ENCODE measurements at regions not wholly inside any gene's neighbourhood (a gene's known extent, or its start where the extent isn't known, plus 50 kb on each side); places are given as distances from the start of the nearest gene placed in this dataset.
"Not testable (repeated sequence)": the region's sequence is repeated elsewhere in the genome, so short reads cannot be mapped to it uniquely, and the experiment has no call there.

DNA sequence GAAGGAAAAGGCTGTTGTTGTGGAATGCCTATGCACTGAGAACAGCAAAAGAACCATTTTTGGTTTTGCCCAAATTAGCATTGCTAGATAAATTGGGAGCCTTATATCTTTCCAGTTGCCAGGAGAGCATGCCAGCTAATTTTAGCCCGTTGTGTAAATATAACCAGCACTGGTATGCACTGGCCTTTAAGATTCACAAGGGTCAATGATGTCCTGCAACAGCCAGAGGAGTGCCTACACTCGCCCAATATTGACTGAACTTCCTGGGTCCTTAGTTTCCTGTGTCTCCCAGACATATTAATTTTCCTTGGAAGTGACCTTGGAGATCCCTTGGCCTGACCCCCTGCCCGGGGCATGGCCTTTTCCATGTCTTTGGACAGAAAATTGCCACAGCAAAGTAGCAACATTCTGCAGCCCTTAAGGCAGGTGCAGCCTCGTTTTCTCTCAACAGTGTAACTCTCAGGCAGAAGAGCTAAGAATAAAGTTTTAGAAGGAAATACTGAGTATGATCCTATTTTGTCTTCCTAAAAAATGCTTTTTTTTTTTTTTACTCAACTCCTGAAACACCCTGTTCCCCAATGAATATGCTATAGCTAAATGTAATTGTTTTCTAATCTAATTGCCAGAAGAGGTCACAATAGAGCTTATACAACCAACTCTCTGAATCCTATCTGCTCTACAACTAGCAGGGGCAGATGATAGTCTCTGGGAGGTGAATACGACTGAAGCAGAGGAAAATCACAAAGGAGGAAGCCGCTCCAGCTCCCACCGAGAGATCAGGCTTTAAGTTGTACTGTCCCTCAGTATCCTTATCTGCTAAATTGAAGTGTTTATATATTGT is 131.9 kb upstream of the PCGF5 start:
- peak; percentile 3 for DNase-seq (ENCODE audit: low read depth)

DNA sequence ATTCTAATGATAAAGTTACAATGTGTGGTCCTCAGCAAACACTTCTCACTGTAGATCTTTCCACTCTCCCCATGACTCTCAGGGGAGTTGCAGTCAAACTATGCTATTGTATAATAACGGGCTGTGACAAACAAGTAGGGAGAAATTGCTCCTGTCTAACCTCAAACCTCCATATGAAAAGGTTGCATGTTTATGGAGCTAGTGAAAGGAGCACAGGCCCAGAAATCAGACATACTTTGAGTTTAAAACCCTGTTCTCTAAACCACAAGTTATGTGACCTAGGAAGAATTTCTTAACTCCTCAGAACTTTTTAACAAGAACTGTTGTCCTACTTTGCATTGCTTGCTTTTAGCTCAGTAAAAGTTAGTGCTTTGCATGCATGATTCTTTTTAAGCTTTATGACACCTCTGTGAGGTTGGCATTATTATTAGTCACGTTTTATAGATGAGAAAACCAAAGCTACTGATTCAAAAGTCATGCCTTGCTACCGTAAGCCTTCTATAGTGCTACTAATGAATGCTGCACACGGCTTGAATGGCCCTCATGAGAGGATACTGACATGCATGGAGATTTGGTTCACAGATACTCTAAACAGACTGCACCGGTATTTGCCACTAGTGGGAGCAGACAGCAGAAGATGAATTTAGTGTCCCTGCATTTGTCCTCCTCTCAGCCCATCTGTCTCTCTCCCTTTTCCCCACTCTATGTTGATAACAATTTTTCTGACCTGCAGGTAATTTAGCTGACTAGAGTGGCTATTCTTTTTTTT is 129.5 kb upstream of the PCGF5 start:
- no peak for DNase-seq (ENCODE audit: low read depth)

DNA sequence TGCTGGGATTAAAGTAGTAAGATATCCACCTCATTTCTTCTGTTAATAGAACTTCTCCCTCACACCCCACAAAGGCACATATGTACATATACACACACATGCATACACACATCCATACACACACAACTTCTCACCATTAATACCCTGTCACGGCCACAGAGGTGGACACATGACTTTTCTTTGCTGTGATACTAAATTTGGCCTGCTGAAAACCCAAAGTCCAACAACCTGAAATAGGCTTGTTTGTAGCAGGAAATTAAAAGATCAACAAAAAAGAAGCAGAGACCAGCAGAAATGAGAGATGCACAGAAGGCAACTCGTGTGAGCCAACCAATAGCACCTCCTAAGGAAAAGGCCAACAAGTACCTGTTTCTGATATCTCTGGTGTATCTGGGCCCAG is 128.7 kb upstream of the PCGF5 start:
- no peak for DNase-seq (ENCODE audit: low read depth)

DNA sequence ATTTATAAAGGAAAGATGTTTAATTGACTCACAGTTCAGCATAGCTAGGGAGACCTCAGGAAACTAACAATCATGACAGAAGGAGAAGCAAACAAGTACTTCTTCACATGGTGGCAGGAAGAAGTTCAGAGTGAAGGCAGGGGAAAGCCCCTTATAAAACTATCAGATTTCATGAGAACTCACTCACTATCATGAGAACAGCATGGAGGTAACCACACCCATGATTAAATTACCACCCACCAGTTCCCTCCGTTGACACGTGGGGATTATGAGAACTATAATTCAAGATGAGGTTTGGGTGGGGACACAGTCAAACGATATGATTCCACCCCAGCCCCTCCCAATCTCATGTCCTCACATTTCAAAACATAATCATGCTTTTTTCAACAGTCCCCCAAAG is 124.2 kb upstream of the PCGF5 start:
- no peak for DNase-seq (ENCODE audit: low read depth)

DNA sequence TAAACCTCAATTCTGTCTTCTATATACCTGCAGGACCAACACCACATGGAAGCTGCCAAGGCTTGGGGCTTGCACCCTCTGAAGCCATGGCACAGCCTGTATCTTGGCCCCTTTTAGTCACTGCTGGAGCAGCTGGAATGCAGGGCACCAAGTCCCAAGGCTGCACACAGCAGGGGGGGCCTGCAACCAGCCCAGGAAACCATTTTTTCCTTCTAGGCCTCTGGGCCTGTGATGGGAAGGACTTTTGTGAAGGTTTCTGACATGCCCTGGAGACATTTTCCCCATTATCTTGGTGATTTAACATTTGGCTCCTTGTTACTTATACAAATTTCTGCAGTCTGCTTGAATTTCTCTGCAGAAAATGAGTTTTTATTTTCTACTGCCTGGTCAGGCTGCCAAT is 123.2 kb upstream of the PCGF5 start:
- no peak for DNase-seq (ENCODE audit: low read depth)

DNA sequence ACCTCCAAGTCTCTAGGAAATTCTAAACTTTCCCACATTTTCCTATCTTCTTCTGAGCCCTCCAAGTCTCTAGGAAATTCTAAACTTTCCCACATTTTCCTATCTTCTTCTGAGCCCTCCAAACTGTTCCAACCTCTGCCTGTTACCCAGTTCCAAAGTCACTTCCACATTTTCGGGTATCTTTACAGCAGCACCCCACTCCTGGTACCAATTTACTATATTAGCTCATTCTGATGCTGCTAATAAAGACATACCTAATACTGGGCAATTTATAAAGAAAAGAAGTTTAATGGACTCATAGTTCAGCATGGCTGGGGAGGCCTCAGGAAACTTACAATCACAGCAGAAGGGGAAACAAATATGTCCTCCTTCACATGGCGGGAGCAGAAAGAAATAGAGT is 122.4 kb upstream of the PCGF5 start:
- DNase-seq (ENCODE audit: low read depth) = not testable (repeated sequence)

DNA sequence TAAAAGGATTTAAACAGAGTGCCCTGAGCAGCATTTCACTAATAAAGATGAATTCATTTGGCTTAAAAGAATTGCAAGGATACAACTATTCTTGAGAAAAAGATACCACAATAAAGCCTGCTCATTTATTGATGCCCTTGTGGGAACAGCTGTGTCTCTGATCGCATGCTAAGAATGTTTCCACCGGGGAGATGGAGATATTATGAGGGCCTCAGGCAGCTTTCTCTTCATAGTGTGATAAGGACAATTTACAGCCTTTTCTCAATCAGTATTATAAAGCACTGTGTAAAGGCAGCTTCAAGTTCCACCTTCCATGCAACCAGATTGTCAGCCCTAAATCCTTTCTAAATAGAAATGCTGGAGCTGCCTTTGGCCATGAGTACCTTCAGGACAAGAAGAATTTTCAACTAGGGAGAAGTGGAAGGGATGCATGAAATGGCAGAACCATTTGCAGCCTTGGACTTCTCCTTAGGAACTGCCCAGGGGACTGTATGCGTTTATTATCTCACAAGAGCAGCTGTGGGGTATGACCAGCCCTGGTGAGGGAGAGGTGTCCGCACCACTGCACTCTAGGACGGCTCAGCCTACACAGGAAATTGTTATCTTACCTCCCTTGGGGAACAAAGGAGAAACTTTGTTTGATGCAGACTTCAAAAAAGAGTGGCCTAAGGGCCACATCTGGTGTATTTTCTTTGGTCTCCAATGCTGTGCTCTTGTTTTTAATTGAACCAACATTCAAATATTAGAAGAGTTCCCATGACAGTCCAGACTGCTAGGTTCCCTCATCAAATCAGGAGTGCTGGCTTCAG is 116.9 kb upstream of the PCGF5 start:
- DNase-seq (ENCODE audit: low read depth) = no peak

DNA sequence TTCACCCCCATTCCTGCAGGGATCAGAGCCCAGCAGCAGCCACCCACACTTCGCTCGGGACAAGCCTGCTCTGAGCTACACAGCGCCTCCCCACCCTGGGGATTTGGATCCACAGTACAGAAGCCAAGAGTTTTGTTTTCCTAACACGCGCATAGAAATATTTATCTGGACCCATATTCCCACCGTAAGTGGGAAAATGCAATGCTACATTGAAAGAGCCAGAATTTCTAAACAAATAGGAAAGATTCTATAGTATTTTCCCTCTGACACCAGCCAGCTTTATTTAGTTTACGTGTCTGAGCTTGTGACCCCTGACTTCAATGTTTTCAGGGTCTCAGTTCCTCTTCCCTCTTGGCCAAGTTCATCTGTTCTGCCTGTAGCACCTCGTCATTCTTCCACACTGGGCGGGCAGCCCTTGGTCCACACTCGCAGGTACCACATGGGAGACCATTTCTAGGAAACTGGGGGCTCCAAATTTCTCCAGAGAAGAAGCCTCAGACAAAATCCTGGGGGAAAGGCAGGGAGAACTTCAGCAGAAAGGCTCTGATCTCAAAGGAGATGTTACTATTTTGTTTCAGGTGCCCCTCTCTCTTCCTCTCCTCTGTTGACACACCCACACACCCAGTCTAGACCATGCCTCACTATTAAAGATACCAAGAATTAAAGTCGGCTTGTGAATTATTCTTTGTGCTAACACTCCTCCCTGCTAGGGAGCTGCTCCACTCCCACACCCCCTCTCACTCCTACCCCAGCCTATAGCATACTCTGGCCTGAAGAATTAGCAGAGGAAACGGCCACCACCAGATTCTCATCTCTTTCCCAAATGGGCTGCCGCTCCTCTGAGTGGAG is 116.0 kb upstream of the PCGF5 start:
- DNase-seq (ENCODE audit: low read depth) = no peak

DNA sequence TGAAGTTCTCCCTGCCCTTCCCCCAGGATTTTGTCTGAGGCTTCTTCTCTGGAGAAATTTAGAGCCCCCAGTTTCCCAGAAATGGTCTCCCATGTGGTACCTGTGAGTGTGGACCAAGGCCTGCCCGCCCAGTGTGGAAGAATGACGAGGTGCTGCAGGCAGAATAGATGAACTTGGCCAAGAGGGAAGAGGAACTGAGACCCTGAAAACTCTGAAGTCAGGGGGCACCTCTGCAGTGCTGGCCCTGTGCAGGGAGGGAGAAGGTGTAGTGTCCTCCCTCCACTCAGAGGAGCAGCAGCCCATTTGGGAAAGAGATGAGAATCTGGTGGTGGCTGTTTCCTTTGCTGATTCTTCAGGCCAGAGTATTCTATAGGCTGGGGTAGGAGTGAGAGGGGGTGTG is 115.2 kb upstream of the PCGF5 start:
- DNase-seq (ENCODE audit: low read depth) = no peak

DNA sequence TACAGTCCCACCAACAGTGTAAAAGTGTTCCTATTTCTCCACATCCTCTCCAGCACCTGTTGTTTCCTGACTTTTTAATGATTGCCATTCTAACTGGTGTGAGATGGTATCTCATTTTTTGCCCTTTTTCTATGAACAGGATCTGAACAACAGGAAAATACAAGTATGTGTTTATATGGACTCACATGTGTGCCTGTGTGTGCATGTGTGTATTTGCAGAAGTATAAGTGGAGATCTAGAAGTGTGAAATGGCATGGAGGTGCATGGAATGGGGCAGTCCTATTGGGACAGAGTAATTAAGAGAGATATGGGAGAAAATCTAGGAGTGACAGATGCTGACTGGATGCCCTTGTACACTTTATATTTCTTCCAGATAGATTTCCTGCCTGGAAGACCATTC is 111.6 kb upstream of the PCGF5 start:
- no peak for DNase-seq (ENCODE audit: low read depth)

DNA sequence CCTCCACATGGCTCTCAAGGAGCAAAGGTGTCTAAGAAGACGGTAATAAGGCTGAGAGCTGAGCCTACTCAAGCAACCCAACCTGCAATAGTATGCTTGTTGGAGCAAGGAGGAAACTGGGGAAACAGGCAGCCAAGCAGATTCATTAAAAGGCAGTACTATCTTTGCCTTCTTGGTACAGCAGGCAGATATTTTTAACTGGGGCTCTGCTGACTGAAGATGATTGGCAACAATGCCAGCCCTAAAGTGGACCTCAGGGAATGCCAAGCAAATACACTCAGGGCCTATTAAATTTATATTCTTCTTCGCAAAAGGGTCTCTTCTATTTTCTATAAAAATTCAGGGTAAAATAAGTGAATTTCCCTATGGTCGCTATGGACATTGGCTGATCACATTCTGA is 109.4 kb upstream of the PCGF5 start:
- DNase-seq (ENCODE audit: low read depth) = no peak

DNA sequence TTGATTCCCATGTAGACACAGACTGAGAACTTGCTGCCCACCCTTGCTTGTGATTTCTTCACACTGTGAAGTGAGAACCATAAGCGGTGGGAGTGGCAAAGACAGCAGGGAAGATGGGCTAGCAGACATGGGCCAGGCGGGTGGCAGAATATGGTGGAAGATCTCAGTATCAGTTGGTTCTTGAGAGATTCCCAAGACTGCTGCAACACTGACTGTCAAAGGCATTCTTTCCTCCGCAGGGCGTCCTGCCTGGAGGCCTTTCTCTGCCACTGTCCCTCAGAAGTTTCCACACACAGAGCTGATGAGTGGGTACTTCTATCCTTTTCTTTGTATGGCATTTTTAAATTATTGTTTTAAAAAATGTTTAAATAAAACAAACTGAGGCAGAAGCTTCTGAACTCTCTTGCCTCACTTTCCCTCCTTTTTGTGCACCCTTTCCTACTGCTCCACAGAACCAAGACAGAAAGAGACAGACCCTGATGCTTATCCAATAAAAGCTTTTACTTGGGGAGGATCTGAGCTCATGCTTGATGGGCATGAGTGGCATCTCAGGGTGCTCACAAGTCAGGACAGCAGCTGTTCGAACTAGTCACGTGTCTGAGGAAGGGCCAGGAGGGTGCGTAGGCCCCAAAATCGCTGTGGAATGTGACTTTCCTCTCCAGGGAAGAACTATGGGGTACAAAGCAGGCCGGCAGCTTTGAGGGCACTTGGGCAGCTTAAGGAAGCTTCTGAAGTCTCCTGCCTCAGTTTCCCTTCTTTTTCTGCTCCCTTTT is 104.7 kb upstream of the PCGF5 start:
- DNase-seq (ENCODE audit: low read depth) = no peak

DNA sequence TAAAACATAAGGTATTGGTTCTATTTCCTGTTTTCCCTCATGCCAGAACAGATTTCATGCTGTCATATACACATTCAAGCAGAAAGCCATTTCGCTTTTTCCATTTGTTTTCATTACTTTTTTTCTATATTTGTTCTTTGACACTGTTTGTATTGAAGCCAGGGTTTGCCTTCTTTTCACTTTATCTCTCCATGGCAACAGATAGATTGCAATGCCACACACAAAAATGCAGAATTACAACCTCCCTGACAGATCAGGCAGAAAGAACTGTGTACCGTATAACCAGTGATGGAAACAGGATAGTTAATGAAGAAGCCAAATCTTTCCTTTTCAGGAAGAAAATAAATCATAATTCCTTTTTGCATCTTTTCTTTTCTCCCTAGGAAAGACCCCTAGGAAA is 103.0 kb upstream of the PCGF5 start:
- no peak for DNase-seq (ENCODE audit: low read depth)

DNA sequence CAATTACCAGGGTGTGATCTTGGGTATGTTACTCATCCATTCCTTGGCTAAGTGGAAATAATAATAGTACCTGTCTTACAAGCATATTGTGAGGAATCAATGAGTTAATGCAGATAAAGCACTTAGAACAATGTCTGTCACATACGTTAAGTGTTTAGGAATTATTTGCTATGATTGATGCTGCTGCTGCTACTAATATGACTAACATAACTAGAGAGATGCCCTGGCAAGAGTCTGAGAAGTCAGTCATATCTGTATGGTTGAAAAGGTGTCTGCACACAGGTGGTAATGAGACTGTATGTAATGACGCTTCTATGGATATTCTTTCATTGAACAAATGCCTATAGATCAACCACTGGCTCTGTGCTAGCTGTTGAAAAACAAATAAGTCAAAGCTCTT is 100.1 kb upstream of the PCGF5 start:
- no peak for DNase-seq (ENCODE audit: low read depth)

DNA sequence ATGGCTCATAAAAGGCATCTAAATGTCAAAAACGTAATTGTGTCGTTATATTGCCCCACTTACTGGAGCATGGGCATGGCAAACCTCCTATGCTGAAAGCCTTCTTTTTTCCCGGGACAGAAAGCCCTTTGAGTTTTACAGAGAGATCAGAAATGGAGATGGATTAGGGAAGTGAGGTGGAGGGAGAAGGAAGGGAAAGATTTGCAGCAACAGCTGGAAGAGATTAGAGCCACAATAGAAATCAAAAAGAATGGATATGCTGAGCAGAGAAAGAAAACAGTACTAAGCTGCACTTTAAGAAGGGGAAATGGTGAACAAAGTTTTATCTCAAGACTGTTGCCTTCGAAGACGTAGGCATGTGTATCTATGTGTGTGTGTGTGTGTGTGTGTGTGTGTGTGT is 97.2 kb upstream of the PCGF5 start:
- DNase-seq (ENCODE audit: low read depth) = no peak

DNA sequence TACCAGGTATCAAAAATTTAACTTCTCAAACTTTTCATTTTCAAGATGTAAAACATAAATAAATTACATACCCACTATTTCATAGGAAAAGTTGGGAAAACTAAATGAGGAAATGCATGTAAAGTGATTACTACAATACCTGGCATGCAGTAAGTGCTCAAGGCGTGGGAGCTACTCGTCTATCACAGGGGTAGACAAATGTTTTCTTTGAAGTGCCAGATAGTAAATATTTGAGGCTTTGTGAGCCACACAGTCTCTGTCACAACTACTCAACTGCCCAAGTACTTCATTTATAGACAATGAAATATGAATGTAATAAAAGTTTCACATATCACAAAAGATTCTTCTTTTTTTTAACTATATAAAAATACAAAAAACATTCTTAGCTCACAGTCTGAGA is 96.4 kb upstream of the PCGF5 start:
- no peak for DNase-seq (ENCODE audit: low read depth)

DNA sequence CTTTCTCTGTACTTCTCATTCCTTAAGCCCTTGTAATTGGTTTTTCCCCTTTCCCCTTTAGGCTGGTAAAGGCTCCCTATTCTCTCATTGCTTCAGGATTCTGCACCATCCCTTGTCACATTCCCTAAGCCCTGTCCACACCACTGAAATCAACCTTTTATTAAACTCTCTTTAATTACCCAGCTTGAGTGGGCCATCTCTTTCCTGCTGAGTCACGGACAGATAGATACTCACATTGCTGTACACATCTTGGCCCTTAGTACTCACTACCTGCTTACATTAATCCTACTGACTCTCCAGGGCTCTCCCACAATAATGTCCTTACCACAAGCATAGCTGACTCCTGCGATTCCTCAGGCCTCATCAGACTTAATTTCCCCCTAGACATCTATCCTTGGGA is 94.0 kb upstream of the PCGF5 start:
- no peak for DNase-seq (ENCODE audit: low read depth)

DNA sequence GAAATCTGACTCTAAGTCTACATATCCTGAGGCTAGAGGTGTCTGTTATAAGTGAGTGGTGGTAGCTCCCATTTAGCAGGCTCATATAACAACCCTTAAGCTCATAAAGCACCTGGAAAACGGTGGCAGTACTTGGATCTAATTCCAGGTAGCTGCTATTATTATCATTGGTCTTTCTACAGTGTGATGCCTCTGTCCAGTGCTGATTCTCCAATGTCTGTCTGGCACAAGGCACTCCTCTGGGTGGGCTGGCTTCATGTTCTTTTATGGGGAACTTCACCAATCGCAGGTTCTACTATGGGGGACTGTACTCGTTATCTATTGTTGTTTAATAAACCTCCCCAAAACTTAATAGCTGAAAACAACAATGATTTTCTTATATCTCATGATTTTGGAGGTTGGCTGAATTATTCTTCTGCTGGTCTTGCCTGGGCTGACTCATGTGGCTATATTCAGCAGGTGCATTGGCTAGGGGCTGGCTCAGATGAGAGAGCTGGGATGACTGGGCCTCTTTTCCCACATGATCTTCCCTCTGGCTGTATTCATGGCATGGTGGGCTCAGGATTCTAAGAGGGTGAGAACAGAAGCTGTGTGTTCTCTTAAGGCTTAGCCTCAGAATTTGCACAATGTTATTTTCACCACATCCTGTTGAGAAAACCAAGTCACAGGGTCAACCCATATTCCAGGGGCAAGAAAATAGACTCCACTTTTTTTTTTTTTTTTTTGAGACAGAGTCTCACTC is 93.0 kb upstream of the PCGF5 start:
- no peak for DNase-seq (ENCODE audit: low read depth)

DNA sequence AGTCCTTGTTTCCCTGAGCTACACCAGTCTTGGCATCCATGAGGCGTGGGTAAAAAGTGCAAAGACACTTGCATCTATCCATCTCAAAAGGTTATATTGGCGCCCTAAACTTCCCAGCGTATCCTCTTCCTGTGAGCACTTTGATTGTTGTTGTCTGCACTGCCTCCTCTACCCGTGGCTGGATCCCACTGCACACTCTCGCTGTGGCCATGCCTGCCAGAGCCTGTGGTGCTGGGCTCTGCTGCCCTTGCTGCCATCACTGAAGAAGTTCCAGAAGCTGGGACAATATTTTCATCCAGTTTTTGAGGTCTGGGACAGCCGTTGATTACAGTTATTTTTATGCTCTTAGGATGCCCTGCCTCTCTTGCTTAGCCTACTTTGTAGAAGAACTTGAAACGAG is 85.3 kb upstream of the PCGF5 start:
- DNase-seq (ENCODE audit: low read depth) = no peak

DNA sequence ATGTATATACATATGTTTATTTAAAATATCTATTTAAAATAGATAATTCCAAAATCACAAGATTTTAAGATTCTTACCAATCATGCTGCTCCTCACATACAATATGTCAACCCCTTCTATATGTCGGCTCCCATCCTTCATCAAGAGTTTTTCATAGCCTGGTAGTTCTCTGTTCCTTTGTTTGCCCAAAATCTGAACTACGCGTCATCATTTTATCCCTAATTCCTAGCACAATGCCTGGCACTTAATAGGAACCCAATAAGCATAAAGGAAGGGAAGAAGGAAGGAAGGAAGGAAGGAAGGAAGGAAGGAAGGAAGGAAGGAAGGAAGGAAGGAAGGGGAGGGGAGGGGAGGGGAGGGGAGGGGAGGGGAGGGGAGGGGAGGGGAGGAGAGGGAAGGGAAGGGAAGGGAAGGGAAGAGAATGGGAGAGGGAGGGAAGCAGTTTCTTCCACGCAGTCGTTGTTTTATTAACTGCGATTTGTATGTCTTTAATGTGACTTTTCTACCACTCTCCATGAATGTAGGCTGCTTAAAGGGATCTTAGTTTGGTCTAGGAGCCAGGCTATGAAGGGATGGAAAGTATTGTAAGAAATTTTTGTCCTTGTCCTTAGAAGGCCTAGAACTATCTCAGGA is 83.3 kb upstream of the PCGF5 start:
- no peak for DNase-seq (ENCODE audit: low read depth)
